K562 (cell line): ENCODE measurements at regions not wholly inside any gene's neighbourhood (a gene's known extent, or its start where the extent isn't known, plus 50 kb on each side); places are given as distances from the start of the nearest gene placed in this dataset.

Experiments used
- BACH1 ChIP-seq: fragments of 200-800 bp; sonication (Bioruptor generic); IDR thresholded peaks from 2 replicates; pipeline ENCODE4 v1.6.1; 2016; ENCODE audit warnings: missing genetic modification characterization, missing compliant biosample characterization
- CEBPZ ChIP-seq: fragments of 150-350 bp; IDR thresholded peaks from 2 replicates; pipeline ENCODE4 v1.6.1; 2014; ENCODE audit warnings: low read depth, mild to moderate bottlenecking, low read length, borderline replicate concordance
- CTCF ChIP-seq, 3 experiments: IDR thresholded peaks in 2 of 3; conservative IDR thresholded peaks in 1 of 3; 2 replicates each; pipeline ENCODE4 v1.5.1; 2011 to 2012; ENCODE audit warnings: low read length in 3 of 3, mild to moderate bottlenecking in 3 of 3, control low read depth in 2 of 3, improper control_type of control experiment in 1 of 3, inconsistent platforms in 1 of 3, low read depth in 1 of 3, mixed read lengths in 1 of 3, moderate library complexity in 1 of 3; ENCODE audit not compliant: insufficient read depth in 2 of 3
- EP300 ChIP-seq: IDR thresholded peaks from 2 replicates; pipeline ENCODE4 v1.6.1; 2012; ENCODE audit warnings: low read length, improper control_type of control experiment
- FOXM1 ChIP-seq, 2 experiments: fragments of 450-650 bp in 1 of 2; sonication (generic) in 1 of 2; formaldehyde crosslinking in 1 of 2; IDR thresholded peaks; 2 replicates each; pipeline versions ENCODE4 v1.6.1 to v1.9.0; 2017 to 2022; ENCODE audit warnings: low read depth in 2 of 2, mild to moderate bottlenecking in 2 of 2, missing genetic modification reagents in 1 of 2, moderate library complexity in 1 of 2
- MTA2 ChIP-seq: fragments of 450-650 bp; IDR thresholded peaks from 2 replicates; pipeline ENCODE4 v1.6.1; 2016; ENCODE audit warnings: low read depth
- RFX5 ChIP-seq: IDR thresholded peaks from 2 replicates; pipeline ENCODE4 v1.6.1; 2011; ENCODE audit warnings: low read depth, mild to moderate bottlenecking, improper control_type of control experiment, low read length

GRCh38 chr6:105921781-105922180, 164.4 kb upstream of the PRDM1 start:
- TF ChIP-seq BACH1 (no peak), CEBPZ (no peak), RFX5 (no peak), CTCF (IDR thresholded peaks at IDR 0.05 in 2 of 3, conservative IDR thresholded peaks at IDR 0.05 in 1 of 3; ENCODE audit: insufficient read depth in 2 of 3, low read depth in 1 of 3, low read length in 3 of 3) (no peak), MTA2 (no peak), FOXM1 (IDR thresholded peaks at IDR 0.05; ENCODE audit: low read depth) (no peak), FOXM1 (CRISPR knock-in tag; IDR thresholded peaks at IDR 0.05; ENCODE audit: low read depth) (no peak), EP300 (no peak)
